NCI-H1694 treated with DMSO at 0.1 percent for 48 hours (cell line): ENCODE measurements at regions not wholly inside any gene's neighbourhood (a gene's known extent, or its start where the extent isn't known, plus 50 kb on each side); places are given as distances from the start of the nearest gene placed in this dataset.

Experiments
- DNase-seq: peaks from one replicate; lab custom pipeline; 2025; lab: John Stamatoyannopoulos, UW

DNA sequence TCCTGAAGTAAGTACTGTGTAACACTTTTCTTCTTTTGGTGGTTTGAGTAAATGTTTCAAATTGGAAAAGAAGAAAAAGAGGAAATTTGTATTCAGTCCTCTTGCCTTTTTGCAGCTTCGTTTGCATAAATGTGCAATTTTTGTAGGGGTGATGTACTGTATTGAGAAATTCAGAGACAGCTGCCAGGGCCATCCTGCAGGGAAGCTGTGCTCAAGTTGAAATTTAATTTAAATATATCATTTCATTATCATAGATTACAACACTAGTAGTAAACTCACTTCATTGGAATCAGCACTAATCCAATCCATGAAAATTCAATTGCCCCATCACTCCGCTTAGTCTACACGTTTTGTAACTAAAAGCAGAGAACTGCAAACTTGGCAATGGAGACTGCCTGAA is 415.4 kb downstream of the DNAJB9 start:
- DNase-seq, result no peak

- DNase-seq, result no peak
These were observed 419.6 kb downstream of the DNAJB9 start for GRCh38 chr7:108989319-108989718.

DNA sequence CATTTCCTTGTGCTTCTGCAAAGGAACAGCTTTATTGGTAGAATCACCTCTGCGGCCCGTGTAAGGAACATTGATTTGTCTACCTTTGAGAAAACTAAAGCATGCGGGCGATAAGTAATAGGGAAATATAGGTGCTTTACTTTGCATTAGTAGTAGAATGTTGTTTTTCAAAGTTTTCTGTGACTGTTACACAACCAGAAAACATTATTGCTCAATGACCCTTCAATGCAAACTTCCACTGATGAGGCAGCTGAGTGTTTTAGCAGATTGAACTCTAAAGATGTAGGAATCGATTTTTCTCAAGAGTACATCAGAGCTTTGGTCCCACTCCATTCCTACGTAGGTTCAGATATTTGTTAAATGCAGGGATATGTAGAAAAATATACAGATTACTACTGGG is 427.8 kb downstream of the DNAJB9 start:
- no peak for DNase-seq

GRCh38 chr7:109003742-109004141 is 434.1 kb downstream of the DNAJB9 start:
- DNase-seq, result no peak

DNA sequence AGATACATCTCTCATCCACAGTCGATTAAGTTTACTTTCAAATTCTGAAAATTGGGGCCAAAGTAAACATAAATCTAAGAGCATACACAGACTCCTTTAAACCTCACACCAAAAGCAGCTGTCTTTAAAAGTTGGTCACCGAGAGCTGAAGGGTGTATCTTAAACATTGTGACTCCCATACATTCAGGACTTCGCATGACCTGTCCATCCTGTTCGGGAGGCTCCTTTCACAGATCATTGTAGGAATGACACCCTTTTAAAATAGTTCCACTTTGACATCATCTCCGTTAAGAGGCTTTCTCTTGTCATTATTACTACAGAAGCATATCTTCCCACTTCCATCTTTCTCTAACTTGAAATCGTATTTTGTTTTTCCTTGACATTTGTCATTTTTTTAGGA is 440.0 kb downstream of the DNAJB9 start:
- DNase-seq, result no peak

GRCh38 chr7:109020251-109020650 is 450.6 kb downstream of the DNAJB9 start:
- no peak for DNase-seq

GRCh38 chr7:109021390-109021789 is 451.7 kb downstream of the DNAJB9 start:
- DNase-seq, result no peak

- DNase-seq, result no peak
These were observed 460.2 kb downstream of the DNAJB9 start for GRCh38 chr7:109029866-109030265.

DNA sequence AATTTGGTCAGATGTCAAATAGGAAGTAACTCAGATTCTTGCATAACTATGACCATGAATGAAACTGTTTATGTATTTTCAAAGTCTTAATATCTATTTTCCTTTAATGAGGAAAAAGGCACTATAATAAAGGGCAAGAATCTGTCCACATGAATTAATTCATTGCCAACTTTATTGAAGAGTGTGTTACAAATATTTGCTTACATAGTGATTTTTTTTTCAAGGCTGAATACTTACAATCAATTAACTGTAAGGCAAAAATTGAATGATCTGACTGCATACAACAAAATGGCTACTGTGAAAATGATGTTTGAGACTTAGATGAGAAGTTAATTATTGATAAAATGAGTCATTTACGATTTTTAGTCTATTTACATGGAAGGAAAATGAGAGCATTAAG is 475.0 kb downstream of the DNAJB9 start:
- DNase-seq, result no peak

DNA sequence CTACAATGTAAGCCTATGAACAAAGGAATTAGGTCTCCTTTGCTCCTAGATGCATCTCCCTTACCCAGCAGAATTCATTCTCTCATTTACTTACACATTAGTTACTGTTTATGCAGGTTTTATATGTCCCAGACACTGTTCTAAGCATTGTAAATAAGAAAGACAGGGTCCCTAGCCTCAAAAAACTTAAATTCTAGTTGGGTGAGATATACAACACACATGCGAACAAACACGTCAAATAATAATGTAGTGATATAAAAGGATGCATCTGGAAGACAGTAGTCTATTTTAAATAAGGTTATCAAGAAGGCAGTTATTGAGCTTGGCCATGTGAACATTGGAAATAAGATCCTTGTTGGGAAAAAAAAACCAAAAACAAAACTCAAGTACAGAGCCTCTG is 479.7 kb downstream of the DNAJB9 start:
- no peak for DNase-seq

DNA sequence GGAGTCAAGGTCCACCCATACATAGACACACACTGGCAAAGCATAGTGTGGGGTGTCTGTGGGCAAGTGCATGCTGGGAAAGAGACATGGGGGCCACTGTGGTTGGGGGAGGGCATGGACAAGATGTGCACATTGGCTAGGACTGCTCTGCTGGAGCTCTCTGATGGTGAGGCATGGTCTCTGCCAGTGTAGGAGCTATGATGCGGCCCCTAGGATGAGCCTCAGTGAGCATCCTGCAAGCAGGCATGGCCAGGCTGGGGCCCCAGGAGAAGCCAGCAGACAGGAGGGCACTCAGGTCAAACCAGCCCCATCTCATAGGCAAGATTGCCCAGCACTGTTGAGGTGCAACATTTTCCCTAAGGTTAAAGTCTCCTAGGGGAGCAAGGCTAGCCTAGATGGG is 489.4 kb downstream of the DNAJB9 start:
- no peak for DNase-seq

DNA sequence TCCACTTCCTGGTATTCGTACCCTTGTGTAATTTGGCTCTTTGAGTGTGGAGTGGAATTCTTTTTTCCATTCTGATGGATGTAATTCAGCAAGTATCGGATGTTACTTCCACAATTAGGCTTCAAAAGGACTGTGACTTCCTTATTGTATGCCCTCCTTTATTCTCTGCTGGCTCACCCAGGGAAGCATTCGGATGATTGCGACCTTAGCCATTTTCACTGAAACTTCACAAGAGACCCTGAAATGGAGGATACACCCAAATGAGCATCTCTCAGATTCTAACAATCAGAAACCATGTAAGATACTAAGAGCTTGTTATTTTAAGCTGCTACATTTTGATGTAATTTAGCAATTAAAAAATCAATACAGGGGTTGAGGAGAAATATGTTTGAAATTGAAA is 493.1 kb downstream of the DNAJB9 start:
- no peak for DNase-seq

DNA sequence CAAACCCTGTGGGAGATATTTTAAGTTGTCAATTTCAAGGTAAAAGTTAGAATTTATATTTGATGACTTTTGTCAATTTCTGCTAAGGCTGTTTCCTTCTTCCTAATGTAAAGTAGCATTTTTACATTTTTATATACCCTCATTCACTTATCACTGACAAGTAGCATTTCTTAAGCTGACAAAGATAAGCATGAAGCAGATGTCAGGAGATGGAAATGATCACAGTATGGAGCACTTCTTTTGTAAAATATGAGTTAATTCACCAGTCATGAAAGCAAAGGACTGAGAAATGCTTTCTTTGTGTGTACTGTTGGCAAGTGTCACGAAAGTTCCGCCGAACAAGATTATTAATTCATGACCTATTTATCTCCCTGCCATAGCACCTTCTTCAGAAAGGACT is 503.9 kb downstream of the DNAJB9 start:
- no peak for DNase-seq

- no peak for DNase-seq
These were observed 506.8 kb downstream of the DNAJB9 start for GRCh38 chr7:109076396-109076972.

- no peak for DNase-seq
These were observed 521.4 kb downstream of the DNAJB9 start for GRCh38 chr7:109091042-109091441.

- no peak for DNase-seq
These were observed 522.6 kb downstream of the DNAJB9 start for GRCh38 chr7:109092268-109092667.

GRCh38 chr7:109101332-109101731 is 531.7 kb downstream of the DNAJB9 start:
- no peak for DNase-seq

DNA sequence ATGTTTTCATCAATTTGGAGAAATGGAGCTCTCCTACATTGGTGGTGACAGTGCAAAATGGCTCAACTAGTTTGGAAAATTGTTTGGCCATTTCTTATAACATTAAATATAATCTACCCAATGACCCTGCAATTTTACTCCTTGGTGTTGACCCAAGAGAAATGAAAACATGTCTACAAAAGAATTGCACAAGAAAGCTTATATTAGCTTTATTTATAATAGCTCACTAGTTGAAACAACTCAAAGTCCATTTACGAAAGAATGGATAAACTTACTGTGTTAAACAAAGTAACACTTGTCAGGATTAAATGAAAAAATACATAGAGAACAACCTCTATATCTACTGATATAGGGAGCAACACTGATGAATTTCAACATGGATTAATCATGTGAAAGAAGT is 539.9 kb downstream of the DNAJB9 start:
- DNase-seq, result no peak

DNA sequence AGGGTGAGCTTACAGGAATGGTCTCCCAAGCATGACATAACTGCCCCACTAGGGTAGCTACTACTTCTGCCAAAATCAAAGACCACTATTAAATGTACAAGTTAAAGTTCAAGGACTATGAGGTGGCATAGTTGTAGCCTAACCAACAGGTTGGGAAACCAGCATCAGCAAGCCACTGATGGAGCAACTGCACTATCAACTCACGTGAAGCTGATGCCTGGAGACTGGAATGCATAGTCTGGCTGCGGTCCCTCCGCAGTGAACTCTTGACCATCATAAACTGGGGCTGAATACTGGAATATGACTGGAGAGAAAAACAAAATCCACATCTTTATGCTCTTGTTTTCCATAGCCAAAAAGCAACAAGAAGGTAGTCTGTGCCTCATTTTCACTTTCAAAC is 541.4 kb downstream of the DNAJB9 start:
- no peak for DNase-seq

DNA sequence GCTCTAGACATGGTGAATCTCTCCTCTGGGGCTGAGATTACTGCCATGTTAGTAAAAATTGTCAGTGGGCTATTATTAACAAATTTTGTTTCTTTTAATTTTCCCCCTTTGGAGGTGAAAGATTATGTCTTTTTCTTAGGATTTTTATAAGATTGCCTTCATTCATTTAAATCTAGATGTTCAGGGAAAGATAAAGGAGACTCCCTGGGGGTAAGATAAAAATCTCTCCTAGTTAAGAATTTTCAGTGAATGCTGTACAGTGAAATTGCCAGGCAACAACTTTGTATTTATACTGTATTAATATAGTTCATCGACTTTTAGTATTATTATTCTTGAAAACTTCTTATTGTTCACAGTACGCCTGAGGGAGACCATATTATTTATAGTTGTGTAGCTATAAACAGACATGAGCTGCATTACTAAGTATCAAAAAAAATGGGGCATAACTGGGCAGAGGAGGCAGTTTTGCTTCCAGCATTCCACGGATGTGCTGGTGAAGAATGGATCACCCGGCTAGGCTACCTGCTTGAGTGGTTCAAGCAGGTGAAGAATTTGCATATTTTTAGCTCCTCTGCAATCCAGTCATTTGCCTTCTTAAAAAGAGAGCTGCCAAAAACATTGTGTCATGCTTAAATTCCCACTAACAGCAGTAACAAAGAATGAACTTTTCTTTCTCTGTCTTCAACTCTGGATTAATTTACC is 552.1 kb downstream of the DNAJB9 start:
- DNase-seq, result no peak

DNA sequence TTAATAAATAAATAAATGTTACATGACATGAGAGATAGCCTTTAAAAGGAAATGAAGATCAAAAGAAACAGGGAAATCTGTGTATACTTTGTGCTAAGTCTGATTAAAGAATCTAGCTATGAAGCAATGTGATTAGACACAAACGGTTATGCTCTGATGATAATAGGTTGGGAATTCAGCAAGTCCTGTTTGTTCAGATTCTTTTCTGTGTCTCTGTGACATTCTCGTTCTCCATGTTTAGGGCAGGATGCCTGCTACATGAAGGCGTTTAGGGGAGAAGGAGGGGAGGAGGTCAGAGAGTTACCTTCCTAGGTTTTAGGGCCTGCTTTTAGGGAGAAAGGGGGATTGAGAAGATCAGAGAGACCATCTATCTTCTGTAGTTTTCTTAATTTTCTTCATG is 555.3 kb downstream of the DNAJB9 start:
- no peak for DNase-seq

GRCh38 chr7:109126404-109127050 is 556.9 kb downstream of the DNAJB9 start:
- DNase-seq, result no peak

DNA sequence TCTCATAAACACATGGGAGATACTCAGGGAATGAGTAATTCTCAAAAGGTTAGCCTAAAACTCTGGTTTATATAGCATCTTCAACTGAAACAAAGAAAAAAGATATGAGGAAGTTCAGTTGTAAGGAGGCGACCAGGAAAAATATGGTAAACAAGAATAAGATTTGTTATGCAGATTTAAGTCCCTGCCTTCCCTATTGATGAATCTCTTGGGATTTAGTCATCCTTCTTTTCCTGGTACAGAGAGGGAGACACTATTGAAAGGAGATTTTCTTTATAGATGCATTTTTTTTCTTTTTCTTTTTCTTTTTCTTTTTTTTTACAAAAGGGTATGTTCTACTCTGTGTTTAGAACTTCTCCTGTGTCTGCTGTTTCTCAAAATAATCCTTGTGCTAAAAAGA is 557.5 kb downstream of the DNAJB9 start:
- no peak for DNase-seq

GRCh38 chr7:109131141-109131540 is 561.5 kb downstream of the DNAJB9 start:
- DNase-seq, result no peak
